Neural progenitor cell (in vitro differentiated cells): ENCODE measurements at regions not wholly inside any gene's neighbourhood (a gene's known extent, or its start where the extent isn't known, plus 50 kb on each side); places are given as distances from the start of the nearest gene placed in this dataset.

Experiments used
- DNase-seq: peaks from one replicate; pipeline ENCODE4 v3.0.0-alpha.2; 2016; ENCODE audit warnings: low spot score
- H2AFZ ChIP-seq: fragments of 200-600 bp; sonication (generic); replicated peaks from 2 replicates; pipeline ENCODE4 v1.6.1; 2016; ENCODE audit warnings: antibody characterized with exemption
- H3F3A ChIP-seq: fragments of 200-600 bp; sonication (generic); 2 replicates; pipeline ENCODE4 v1.6.1; 2016; ENCODE audit warnings: antibody characterized with exemption, low read depth
- H3K27ac ChIP-seq: fragments of 200-600 bp; sonication (generic); 2 replicates; pipeline ENCODE4 v1.5.1; 2016; ENCODE audit warnings: mild to moderate bottlenecking
- H3K27me3 ChIP-seq: fragments of 200-600 bp; sonication (generic); 2 replicates; pipeline ENCODE4 v1.6.1; 2016; ENCODE audit warnings: mild to moderate bottlenecking, moderate library complexity
- H3K36me3 ChIP-seq: fragments of 200-600 bp; sonication (generic); 2 replicates; pipeline ENCODE4 v1.5.1; 2016
- H3K4me1 ChIP-seq: fragments of 200-600 bp; sonication (generic); 2 replicates; pipeline ENCODE4 v1.6.1; 2016; ENCODE audit warnings: mixed run types
- H3K4me2 ChIP-seq: fragments of 200-600 bp; sonication (generic); 2 replicates; pipeline ENCODE4 v1.6.1; 2016
- H3K4me3 ChIP-seq: fragments of 200-600 bp; sonication (generic); 2 replicates; pipeline ENCODE4 v1.5.1; 2016
- H3K79me2 ChIP-seq: fragments of 200-600 bp; sonication (generic); 2 replicates; pipeline ENCODE4 v1.6.1; 2016; ENCODE audit warnings: low read depth
- H3K9ac ChIP-seq: fragments of 200-600 bp; sonication (generic); 2 replicates; pipeline ENCODE4 v1.6.1; 2016
- H3K9me3 ChIP-seq: fragments of 200-600 bp; sonication (generic); 2 replicates; pipeline ENCODE4 v1.5.1; 2016; ENCODE audit warnings: low read depth
- H4K20me1 ChIP-seq: fragments of 200-600 bp; sonication (generic); 2 replicates; pipeline ENCODE4 v1.6.1; 2016; ENCODE audit warnings: low read depth
- H3K27ac Mint-ChIP-seq: 3 replicates; pipeline ENCODE4 v1.8.0; 2021; ENCODE audit warnings: mixed read lengths
- H3K27me3 Mint-ChIP-seq: 2 replicates; pipeline ENCODE4 v1.8.0; 2022; ENCODE audit warnings: low read depth, mild to moderate bottlenecking, inconsistent platforms, moderate library complexity, mixed read lengths; ENCODE audit not compliant: insufficient read depth
- H3K36me3 Mint-ChIP-seq: 3 replicates; pipeline ENCODE4 v1.8.0; 2021; ENCODE audit warnings: mixed read lengths
- H3K4me1 Mint-ChIP-seq: 3 replicates; pipeline ENCODE4 v1.8.0; 2021; ENCODE audit warnings: mixed read lengths
- H3K4me3 Mint-ChIP-seq: 3 replicates; pipeline ENCODE4 v1.8.0; 2021; ENCODE audit warnings: mild to moderate bottlenecking, moderate library complexity, mixed read lengths
- H3K9me3 Mint-ChIP-seq: 3 replicates; pipeline ENCODE4 v1.8.0; 2020; ENCODE audit warnings: mixed read lengths
- EZH2 ChIP-seq: fragments of 200-600 bp; sonication (generic); IDR thresholded peaks from 2 replicates; pipeline ENCODE4 v1.6.1; 2017; ENCODE audit warnings: antibody characterized with exemption, mild to moderate bottlenecking, moderate library complexity
- EZH2phosphoT487 ChIP-seq: fragments of 200-600 bp; sonication (generic); IDR thresholded peaks from 2 replicates; pipeline ENCODE4 v1.6.1; 2017; ENCODE audit warnings: antibody characterized with exemption
- TF ChIP-seq, protein P1 (sequence below): fragments of 200-600 bp; sonication (generic); IDR thresholded peaks from 2 replicates; pipeline ENCODE4 v1.5.1; 2017; ENCODE audit warnings: antibody characterized with exemption, mild to moderate bottlenecking

DNA sequence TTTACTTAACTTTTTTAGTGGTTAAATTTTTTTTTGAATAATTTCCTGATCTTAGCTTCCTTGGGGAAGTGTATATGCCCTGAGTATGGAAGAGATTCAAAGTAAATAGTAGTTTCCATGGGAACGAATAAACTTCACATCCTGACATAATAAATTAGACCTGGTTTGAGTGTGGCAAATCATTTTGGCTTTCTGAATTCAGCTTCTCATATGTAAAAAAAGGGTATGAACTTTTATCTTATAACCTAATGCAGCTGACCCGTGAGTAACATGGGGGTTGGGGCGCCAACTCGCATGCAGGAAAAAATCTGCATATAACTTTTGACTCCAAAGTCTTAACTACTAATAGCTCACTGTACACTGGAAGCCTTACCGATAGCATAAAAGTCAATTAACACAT is 736.8 kb upstream of the NCAM2 start:
- H3K27me3 ChIP-seq = no peaks in the 10 kb centered on the region
- no peak for DNase-seq
- no peaks in the 10 kb centered on the region for H3K36me3 ChIP-seq
- H3K4me3 Mint-ChIP-seq = no peak overlapping the region
- TF ChIP-seq EZH2 (no peak), EZH2phosphoT487 (no peak)
- TF ChIP-seq, protein P1, sequence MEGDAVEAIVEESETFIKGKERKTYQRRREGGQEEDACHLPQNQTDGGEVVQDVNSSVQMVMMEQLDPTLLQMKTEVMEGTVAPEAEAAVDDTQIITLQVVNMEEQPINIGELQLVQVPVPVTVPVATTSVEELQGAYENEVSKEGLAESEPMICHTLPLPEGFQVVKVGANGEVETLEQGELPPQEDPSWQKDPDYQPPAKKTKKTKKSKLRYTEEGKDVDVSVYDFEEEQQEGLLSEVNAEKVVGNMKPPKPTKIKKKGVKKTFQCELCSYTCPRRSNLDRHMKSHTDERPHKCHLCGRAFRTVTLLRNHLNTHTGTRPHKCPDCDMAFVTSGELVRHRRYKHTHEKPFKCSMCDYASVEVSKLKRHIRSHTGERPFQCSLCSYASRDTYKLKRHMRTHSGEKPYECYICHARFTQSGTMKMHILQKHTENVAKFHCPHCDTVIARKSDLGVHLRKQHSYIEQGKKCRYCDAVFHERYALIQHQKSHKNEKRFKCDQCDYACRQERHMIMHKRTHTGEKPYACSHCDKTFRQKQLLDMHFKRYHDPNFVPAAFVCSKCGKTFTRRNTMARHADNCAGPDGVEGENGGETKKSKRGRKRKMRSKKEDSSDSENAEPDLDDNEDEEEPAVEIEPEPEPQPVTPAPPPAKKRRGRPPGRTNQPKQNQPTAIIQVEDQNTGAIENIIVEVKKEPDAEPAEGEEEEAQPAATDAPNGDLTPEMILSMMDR = no peak
- no peaks in the 10 kb centered on the region for H3K9me3 Mint-ChIP-seq
- H3K27ac ChIP-seq = no peak overlapping the region
- no peak overlapping the region for H3K4me3 ChIP-seq
- H3K4me1 Mint-ChIP-seq = no peaks in the 10 kb centered on the region
- no peaks in the 10 kb centered on the region for H3K79me2 ChIP-seq
- H4K20me1 ChIP-seq = no peaks in the 10 kb centered on the region
- H3K9me3 ChIP-seq = no peaks in the 10 kb centered on the region
- H2AFZ ChIP-seq = no peak overlapping the region
- H3K36me3 Mint-ChIP-seq = no peaks in the 10 kb centered on the region
- H3K27ac Mint-ChIP-seq = no peak overlapping the region
- H3K4me1 ChIP-seq = peaks cover 7% of the 10 kb centered on the region
- no peaks in the 10 kb centered on the region for H3F3A ChIP-seq
- H3K27me3 Mint-ChIP-seq = no peaks in the 10 kb centered on the region
- no peak overlapping the region for H3K9ac ChIP-seq
- no peak overlapping the region for H3K4me2 ChIP-seq

DNA sequence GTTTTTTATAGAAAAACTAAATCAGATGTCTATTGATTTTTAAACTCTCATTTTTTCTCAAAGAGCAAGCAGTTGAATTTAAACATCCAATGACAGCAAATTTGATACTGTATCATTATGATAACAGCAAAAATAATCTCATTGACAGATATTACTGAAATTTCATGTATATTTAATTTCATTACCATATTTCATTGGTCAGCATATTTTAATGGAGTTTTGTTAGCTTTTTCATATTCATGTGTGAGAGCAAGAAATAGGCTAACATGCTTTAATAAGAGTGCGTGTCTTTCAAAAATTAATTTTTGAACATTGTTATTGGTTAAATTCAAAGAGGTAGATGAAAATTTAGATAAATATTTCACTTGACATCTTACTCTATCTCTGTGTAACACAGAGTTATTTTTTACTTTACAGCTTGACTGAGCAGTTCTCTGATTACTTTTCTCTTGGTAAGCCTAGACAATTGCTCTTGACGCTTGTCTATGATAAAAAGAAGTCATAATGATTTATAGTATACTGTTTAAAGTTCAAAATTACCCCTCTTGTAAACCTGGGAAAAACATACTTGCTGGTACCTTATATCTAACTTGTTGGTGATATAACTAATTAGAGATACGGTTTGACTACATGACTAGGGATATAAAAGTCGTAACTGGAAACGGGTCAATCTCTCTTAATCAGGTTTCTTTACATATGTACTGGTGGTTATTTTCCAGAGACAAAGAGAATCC is 732.3 kb upstream of the NCAM2 start:
- Histone ChIP-seq H3K4me1 (peaks cover 10% of the 10 kb centered on the region), H3K79me2 (no peaks in the 10 kb centered on the region), H3K36me3 (no peaks in the 10 kb centered on the region), H3K4me2 (no peak overlapping the region), H3K27me3 (no peaks in the 10 kb centered on the region), H2AFZ (no peak overlapping the region), H3K9me3 (no peaks in the 10 kb centered on the region), H3K9ac (no peak overlapping the region), H3K4me3 (no peak overlapping the region), H3F3A (no peaks in the 10 kb centered on the region), H3K27ac (no peak overlapping the region), H4K20me1 (no peaks in the 10 kb centered on the region)
- H3K27me3 Mint-ChIP-seq = no peaks in the 10 kb centered on the region
- no peaks in the 10 kb centered on the region for H3K9me3 Mint-ChIP-seq
- no peak overlapping the region for H3K4me3 Mint-ChIP-seq
- no peaks in the 10 kb centered on the region for H3K36me3 Mint-ChIP-seq
- TF ChIP-seq EZH2 = no peak
- no peak for TF ChIP-seq EZH2phosphoT487
- TF ChIP-seq, protein P1 = no peak
- no peaks in the 10 kb centered on the region for H3K4me1 Mint-ChIP-seq
- no peak overlapping the region for H3K27ac Mint-ChIP-seq
- DNase-seq = no peak

DNA sequence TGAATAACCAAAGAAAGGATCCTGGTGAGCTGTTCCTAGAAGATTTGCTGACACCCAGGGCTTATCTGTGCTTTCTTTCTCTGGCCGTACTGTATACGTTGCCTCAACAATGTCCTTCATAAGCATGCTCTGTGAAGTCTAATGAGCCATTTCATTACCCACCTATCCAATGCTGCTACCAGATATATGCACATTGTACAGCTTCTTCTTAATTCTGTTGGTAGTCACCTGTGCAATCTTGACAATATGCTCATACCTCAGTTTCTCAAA is 731.8 kb upstream of the NCAM2 start:
- TF ChIP-seq EZH2 (no peak), EZH2phosphoT487 (no peak)
- TF ChIP-seq, protein P1 = no peak
- Histone ChIP-seq H3K79me2 (no peaks in the 10 kb centered on the region), H3K4me2 (no peak overlapping the region), H3K4me1 (peaks cover 10% of the 10 kb centered on the region), H3K9me3 (no peaks in the 10 kb centered on the region), H2AFZ (no peak overlapping the region), H3K27ac (no peak overlapping the region), H3K9ac (no peak overlapping the region), H3F3A (no peaks in the 10 kb centered on the region), H3K27me3 (no peaks in the 10 kb centered on the region), H3K36me3 (no peaks in the 10 kb centered on the region), H4K20me1 (no peaks in the 10 kb centered on the region), H3K4me3 (no peak overlapping the region)
- Mint-ChIP-seq H3K27ac (no peak overlapping the region), H3K4me3 (no peak overlapping the region), H3K36me3 (no peaks in the 10 kb centered on the region), H3K4me1 (no peaks in the 10 kb centered on the region), H3K27me3 (no peaks in the 10 kb centered on the region), H3K9me3 (no peaks in the 10 kb centered on the region)
- DNase-seq = no peak
